NCI-H2107 (cell line): ENCODE measurements at regions not wholly inside any gene's neighbourhood (a gene's known extent, or its start where the extent isn't known, plus 50 kb on each side); places are given as distances from the start of the nearest gene placed in this dataset.

Experiments used
- DNase-seq: peaks from one replicate; lab custom pipeline; 2025; lab: John Stamatoyannopoulos, UW

DNA sequence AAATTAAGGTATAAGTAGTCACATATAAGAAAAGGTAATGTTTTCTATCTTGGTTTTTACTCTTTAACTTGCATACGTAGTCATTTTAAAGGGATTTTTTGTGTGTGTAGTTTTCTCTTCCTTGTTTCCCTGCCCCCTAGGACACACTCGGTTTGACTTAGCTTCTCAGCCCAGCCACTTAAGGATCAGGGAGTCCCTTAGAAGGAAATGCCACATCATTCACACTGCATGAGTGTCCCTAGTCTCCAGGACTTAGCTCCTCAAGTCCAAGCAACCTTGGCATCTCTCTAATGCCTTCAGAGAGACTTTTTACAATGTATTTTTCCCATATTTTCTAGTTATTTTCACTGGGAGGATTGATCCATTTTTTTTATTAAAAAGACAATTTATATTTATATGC lies 1407.7 kb downstream of the EFNB2 start:
- DNase-seq = no peak

DNA sequence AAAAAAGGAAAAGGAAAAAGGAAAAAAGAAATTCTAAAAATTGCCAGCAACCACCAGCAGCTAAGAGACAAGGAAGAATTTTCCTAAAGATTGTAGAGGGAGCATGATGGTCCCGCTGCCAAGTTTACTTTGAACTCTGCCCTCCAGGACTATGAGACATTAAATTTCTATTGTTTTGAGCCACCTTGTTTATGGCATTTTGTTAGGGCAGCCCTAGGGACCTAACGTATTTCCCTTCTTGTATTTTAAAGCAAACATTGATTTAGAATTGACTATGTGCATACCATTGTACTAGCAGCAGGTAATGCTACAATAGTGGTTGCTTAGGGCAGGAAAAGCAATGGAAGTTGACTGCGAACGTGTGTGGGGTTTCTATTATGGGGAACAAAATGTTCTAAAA lies 1414.2 kb downstream of the EFNB2 start:
- no peak for DNase-seq

DNA sequence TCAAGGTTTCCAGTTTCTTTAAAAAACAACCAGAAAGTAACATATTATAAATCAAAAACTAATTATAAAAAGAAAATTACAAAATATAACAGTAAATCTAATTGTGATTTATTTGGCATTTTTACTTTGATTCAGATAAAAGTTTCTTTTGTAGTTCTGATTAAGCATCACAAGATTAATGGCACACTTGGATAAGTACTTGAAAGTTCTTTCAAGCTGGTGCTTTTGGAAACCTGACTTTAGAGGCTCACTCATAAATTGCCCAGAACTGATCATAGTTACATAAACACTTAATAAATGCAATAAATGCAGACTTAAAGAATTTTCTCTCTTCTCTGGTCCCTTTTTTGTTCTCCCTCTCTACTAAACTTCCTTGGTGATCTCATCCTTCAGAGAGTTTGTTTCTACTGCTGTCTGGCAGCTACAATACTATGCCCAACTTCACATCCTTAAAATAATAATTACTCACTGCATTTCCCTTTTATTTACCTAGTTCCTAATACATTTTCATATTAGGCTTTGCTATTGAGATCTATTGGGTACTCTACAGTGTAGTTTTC lies 1417.0 kb downstream of the EFNB2 start:
- DNase-seq = no peak

DNA sequence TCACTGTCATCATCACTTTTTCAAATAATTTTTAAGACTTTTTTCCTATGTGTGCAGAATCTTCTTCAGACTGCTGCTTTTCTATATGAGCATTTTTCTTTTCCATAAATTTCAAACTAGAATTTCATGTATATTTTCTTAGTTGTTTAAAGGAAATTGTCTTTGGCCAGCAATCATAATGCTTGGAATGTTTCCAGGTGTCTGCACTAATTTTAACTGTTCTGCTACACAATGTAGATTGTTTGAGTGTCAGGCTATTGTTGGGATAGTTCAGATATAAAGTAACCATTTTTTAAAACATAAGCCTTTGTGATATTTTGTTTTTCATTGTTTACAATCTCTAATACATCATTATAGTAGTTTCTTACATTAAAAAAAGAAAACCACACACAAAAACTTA lies 1418.5 kb downstream of the EFNB2 start:
- DNase-seq = no peak

DNA sequence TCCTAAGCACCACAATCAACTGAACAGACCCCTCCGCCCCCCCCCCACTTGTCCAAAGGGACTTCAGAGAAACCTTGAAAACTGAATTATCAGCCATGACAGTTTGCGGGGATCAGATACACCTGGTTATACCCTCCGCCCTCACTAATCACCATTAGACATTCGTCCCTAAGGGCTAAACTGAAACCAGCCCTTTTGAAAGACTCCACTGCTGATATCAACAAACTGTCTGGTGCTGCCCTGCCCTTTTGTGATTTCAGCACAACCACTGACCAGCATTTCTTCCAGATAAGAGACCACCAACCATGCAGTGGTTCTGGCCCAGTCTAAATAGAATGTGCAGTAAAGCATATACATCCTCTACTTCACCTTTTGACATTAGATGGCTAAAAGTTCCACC lies 1422.9 kb downstream of the EFNB2 start:
- no peak for DNase-seq

DNA sequence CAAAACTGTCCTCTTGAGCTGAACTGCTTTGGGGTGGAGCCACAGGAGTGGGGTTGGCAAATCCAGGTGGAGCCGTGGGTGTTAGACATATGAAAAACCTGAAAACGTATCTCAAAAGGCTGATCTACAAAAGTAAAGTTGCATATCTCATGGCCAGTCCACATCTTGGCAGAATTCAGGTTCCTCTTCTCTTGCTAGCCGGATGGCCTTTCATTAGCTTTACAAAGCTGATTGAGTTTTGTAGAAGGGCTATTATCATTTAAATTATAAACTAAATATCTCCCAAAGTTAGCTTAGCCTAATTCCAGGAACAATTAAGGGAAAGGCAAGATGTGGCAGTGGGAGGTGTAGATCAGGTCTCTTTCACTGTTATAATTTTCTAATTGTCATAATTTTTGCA lies 1427.7 kb downstream of the EFNB2 start:
- DNase-seq = no peak

DNA sequence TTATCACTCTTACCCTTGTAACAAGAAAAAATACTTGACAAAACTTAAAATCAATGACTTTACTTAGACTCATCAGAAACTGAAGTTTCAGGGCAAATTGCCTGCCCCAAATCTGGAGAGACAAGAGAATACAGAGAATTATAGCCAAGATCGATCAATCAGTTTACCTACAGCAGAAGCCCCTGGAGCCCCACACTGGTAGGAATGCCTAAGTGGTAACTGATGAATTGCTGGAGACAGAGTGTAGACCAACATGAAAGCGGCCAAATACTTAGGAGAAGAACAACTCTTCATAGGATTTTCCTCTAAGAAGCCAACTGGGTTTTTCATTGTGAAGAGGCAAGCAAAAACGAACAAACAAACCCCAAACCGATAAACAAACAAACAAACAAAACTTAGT lies 1430.0 kb downstream of the EFNB2 start:
- no peak for DNase-seq

DNA sequence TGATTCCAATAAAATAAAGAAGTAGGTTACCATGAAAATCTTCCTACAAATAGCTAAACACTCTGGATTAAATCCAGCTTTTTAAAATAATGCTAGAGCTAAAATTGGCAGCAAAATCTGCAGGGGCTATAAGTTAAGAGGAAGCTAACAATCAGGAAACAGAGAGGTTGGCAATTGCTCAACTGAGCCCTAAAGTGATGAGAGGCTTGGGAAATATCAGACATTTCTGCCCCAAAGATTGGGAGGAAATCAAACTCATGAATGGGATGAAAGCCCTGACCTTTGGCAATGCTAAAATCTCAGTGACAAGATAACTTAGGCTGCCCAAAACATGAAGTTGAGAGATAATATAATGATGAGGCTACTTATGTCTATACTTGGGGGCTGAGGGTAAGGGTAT lies 1437.9 kb downstream of the EFNB2 start:
- no peak for DNase-seq

DNA sequence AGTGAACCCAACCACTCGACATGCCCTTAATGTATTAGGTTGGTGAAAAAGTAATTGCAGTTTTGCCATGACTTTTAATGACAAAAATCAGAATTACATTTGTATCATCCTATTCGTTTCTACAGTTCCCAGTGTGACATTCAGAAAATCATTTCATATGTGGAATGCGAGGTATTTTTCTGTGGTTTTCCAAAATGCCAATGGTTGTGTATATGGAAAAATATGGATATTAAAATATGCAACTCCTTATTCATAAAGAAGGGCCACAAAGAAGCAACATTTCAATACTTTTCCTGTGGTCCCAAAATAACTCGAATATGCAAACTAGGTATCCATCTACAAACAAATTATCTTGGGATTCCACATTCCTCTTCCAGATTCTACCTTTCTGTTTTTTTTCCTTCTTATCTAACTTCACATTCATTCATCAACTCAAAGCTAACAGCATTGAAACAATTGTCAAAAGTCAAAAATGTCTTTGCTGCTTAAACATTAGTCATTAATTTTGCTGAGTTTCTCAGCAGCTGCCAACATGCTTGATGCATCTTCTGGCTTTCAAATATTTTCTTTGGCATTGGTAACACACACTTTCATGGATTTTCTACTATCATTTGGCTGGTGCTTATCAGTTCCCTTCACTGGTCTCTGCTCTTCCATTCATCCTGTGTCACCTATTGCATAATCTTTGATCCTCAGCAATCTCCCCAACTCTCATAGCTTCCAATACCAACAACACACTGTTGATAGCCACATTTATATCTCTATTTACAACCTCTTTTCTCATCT lies 1445.4 kb downstream of the EFNB2 start:
- DNase-seq = no peak

DNA sequence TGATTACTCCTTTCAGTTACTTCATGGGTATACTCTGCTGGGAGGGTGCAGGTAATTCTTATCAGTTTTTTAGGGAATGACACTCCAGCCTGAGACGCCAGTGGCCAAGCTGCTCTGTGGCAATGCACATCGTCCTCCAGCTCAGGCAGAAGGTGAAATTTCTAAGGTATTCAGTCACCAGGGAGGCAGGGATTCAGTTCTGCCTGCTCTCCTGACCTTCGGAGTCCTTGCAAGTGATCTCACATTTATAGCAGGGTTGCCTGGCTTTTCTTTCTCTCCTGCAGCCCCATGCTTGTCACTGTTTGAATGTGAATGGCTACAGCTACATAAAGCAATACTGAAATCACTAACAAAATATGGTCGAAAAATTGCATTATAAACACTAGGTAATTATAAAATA lies 1447.5 kb downstream of the EFNB2 start:
- DNase-seq = no peak

DNA sequence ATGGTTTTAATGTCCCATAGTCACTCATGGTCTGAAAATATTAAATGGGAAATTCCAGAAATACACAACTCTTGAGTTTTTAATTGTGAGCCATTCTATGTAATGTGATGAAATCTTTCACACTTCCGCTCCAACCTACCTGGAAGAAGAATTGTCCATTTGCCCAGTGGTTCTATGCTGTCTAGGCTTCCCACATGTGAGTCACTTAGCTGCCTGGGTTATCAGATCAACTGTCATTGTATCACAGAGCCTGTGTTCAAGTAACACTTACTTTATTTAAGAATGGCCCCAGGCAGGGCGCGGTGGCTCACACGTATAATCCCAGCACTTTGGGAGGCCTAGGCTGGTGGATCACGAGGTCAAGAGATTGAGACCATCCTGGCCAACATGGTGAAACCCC lies 1450.5 kb downstream of the EFNB2 start:
- no peak for DNase-seq

DNA sequence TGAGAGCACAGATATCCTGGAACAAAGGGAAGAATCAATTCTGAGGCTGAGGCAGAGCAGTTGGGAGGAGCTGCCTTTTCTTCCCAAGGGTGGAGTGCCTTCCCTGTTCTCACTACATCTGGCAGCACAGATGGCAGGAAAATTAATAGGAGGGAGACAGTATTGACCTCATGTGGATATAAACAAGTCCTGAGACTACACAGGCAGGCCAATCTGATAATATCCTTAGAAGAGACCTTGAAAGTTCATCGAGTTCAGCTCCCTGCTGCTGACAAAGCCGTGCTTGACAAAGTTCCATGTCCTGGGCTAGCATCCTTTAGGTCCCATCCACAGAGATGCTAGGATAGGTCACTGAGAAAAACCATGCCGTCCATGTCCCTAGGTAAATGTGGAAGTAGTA lies 1451.5 kb downstream of the EFNB2 start:
- no peak for DNase-seq

DNA sequence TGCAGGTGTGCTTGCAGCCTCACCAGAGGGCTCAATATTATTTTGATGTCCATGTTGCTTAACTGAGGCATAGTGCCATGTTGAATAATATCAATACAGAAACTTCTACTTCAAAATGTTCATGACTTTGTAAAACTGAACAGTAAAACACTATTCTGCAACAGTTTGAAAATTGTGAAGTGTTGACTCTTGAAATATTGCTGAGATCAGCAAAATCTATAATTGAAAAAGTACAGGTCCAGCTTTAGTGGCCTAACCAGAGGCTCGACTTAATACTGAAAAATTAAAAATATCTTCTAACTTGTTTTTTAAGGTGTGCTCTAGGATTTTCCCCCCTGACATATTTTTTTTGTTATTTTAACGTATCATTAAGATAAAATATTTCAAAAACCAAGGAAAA lies 1460.7 kb downstream of the EFNB2 start:
- no peak for DNase-seq

DNA sequence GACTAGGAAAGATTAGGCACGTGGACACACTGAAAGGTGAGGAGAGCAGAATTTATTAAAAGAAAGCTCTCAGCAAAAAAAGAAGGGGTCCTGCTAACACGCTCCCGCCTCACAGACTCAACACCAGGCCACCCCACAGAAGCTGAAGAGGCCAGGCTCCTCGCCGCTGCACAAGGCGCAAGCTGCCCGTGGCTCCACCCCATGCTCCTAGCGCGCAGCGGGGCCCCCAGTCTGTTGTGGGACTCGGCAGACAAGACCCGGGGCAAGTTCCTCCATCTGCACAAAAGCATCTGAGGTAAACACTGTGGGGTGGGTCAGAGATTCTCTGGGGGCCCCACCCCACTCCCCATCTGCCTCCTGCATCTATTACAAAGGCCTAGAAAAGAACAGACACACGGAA lies 1462.4 kb downstream of the EFNB2 start:
- DNase-seq = no peak

DNA sequence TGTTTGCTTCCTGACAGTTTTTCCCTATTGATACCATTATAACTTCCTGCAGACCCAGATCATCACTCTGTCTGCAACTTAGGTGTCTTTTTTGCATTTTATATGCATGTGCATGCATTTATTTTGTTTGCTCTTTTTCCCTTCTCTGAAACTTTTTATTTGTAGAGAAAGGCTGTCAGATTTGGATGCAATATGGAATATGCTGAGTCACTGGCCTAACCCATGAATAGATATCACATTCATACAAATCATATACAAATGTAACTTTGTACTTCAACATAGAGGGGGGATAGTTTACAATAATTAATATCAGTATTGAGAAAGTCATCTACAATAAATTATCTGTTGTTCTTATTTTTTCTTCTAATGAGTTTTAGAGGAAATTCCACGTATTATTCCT lies 1465.0 kb downstream of the EFNB2 start:
- no peak for DNase-seq

DNA sequence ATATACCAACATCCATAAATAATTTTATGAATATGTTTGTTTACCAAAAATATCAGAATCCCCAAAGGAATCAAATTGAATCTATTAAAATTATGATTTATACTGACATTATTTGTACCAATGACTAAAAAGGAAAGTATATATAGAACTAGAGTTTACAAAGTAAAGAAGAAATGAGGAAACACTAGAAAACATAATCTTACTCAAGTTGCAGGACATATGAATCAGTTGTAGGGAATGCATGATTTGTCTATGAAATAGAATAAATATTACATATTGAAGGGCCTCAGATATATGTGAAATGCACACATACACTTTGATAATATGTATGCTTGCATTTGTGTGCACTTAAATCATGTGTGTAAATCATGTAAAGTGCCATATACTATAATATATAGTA lies 1466.4 kb downstream of the EFNB2 start:
- no peak for DNase-seq

DNA sequence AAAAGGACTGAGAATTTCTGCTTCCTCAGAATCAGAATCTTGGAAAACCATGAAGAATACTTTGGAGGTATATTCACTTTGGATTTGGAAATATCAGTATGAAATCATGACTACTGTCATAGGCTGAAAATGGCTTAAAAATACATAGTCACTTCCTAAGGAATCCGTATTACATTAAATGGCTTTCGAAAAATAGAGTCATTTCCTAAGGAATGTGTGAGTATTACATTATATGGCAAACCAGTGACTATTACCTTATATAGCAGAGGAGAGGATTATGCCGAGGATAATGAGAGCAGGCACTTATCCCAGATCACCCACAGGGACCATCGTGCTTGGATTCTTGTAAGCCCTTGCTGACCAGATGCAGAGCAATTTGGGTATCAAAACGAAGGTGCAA lies 1471.8 kb downstream of the EFNB2 start:
- DNase-seq = no peak

DNA sequence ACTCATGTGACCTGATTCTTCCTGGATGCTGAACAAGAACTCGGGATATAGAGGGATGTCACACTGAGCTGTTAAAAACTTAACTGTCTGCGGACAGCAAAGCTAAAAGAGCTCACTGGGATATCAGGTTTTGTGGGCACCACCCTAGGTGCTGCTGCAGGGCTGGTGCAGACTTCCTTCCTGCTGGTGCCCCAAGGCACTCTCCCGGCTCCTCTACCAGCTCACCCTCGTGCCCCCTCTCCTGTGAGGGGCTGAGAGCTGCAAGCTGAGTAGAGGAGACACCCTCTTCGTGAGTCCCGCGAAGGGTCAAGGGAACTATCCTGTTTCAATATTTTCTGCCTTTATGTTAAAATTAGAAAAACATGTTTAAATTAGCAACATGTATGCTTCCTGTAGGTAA lies 1475.7 kb downstream of the EFNB2 start:
- no peak for DNase-seq

DNA sequence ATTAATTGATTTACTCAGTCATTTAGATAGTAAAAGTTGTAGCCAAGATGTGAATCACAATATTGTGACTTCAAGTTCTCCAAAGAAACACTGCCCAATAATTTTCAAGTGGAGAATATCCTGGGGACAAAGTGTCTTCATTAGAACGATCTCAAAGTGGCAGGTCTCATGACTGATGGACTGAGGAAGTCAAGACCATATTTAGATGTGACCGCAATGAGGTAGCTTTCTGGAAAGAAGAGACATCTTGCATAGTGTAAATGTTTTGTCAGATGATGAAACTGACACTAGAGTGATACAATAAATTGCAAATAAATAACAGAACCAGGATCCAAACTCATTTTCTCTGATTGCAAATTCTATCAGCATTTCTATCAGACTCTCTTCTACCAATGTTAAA lies 1476.9 kb downstream of the EFNB2 start:
- DNase-seq = no peak

DNA sequence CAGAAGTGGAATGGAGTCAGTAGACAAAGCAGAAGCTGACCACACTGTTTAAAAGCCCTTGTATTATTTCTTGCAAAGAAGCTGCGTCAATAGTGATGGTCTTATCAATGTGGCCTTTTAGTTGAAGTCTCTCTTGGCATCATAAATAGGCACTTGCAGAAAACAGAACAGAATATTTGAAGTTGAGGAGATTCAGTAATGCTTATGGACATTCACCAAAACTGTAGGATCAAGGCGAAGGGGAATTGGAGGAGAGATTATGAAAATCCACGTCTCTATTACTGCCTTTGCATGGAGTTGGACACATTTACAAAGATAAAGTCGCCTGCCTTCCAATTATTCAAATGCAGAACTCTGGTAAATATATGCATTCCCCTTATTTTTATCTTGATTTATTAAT lies 1482.8 kb downstream of the EFNB2 start:
- no peak for DNase-seq

DNA sequence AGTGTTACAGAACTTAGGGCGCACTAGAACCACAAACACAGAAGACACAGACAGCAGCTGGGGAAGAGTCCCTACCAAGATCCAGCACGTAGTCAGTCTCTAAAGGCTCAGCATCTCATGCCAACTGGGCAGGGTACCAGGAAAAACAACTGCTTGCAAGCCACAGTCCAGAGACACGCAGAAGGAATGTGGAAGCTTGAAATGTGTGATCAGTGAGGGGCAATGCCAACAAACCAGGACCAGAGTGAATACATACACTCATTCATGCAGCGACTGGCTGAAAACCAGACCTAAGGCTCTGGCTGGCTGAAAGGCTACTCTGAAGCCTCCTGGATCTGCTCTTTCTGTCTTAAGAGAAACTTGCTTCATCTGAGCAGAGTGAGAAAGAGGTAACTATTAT lies 1484.8 kb downstream of the EFNB2 start:
- DNase-seq = no peak

DNA sequence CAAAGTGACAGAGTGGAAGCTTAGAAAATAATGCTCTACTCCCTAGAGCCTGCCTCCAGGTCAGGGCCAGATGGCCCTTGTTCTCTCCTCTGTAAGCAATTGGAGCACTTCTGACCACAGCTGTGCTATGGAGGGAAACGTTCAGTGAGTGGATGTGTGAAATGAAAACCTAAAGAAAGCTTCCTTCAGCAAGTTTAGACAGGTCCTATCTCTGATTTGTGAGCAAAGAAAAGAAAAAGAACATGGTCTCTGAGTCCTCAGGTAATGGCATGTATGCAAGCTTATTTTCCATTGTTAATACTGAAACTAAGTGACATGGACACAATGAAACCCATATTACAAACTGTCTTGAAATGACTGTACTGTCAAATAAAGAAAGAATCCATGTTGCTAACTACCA lies 1486.8 kb downstream of the EFNB2 start:
- DNase-seq = no peak

DNA sequence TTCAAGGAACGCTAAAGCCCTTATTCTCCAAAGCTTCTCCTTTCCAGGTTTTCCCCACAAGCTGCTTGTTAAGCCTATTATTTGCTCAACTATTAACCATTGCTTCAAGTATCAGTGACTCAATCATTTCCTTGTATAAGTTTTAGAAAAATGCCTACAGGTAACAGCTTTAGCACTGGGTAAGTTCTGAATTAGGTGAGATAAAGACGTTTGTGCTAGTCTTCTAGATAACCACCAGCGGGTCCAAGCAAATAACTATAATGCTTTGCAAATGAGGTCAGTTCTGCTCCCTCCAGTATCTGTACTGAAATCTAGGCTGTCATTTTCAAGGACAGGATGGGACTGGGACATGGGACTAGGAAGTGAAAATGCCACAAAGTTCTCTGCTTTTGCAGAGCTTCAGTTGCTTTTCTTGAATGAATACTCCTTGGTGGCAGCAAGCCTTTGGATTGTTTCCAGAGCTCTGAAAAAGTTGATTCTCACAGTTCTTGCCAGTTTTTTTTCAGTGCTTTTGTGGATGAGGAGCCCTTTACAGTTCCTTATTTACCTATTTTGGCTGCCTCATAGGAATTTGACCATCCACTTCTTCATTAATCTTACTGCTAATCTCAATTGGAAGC lies 1487.7 kb downstream of the EFNB2 start:
- no peak for DNase-seq

DNA sequence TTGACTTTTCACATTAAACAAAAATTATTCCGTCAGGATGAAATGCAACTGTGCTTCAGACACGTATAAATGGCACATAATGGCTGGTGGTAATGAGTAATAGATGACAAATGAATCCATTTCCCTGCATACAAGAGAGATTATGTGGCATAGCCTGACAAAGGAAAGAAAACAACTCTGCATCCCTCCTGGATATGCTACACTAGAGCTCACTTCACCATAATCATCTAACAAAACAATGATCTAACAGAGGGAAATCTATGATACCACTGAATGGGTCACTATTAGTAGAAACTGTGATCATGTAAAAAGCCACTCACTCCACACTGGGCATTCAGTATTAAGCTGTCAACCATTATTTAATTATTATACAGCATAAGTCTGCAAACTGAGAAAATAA lies 1498.4 kb downstream of the EFNB2 start:
- DNase-seq = no peak
